ENCODE measurements at regions not wholly inside any gene's neighbourhood (a gene's known extent, or its start where the extent isn't known, plus 50 kb on each side); places are given as distances from the start of the nearest gene placed in this dataset.
"Not testable (repeated sequence)": the region's sequence is repeated elsewhere in the genome, so short reads cannot be mapped to it uniquely, and the experiment has no call there.

GRCh38 chr4:129747756-129748155 lies 651.8 kb downstream of the C4orf33 start:
- DNase-seq, result no peak

- no peak for DNase-seq
Measured at GRCh38 chr4:129748991-129749390, 653.0 kb downstream of the C4orf33 start.

GRCh38 chr4:129751646-129752045 lies 655.7 kb downstream of the C4orf33 start:
- no peak for DNase-seq

- DNase-seq, result no peak
Measured at GRCh38 chr4:129783596-129783995, 687.6 kb downstream of the C4orf33 start.

- no peak for DNase-seq
Measured at GRCh38 chr4:129788486-129788885, 692.5 kb downstream of the C4orf33 start.

GRCh38 chr4:129804461-129804981 lies 708.6 kb downstream of the C4orf33 start:
- DNase-seq, result no peak

- DNase-seq, result no peak
Measured at GRCh38 chr4:129806986-129807385, 711.0 kb downstream of the C4orf33 start.

- DNase-seq, result no peak
Measured at GRCh38 chr4:129808242-129808641, 712.3 kb downstream of the C4orf33 start.

GRCh38 chr4:129821073-129821472 lies 725.1 kb downstream of the C4orf33 start:
- no peak for DNase-seq

GRCh38 chr4:129821963-129822362 lies 726.0 kb downstream of the C4orf33 start:
- no peak for DNase-seq

GRCh38 chr4:129822701-129823100 lies 726.7 kb downstream of the C4orf33 start:
- no peak for DNase-seq

- DNase-seq, result no peak
Measured at GRCh38 chr4:129823105-129823504, 727.2 kb downstream of the C4orf33 start.

GRCh38 chr4:129829373-129829772 lies 733.4 kb downstream of the C4orf33 start:
- DNase-seq, result no peak

GRCh38 chr4:129839687-129840086 lies 743.7 kb downstream of the C4orf33 start:
- DNase-seq, result no peak

GRCh38 chr4:129842096-129842495 lies 746.1 kb downstream of the C4orf33 start:
- no peak for DNase-seq

GRCh38 chr4:129852434-129852833 lies 756.5 kb downstream of the C4orf33 start:
- DNase-seq, result no peak

- not testable (repeated sequence) for DNase-seq
Measured at GRCh38 chr4:129853685-129854467, 757.9 kb downstream of the C4orf33 start.

- DNase-seq, result no peak
Measured at GRCh38 chr4:129862461-129862860, 766.5 kb downstream of the C4orf33 start.

GRCh38 chr4:129863206-129863605 lies 767.3 kb downstream of the C4orf33 start:
- DNase-seq, result no peak

- DNase-seq, result no peak
Measured at GRCh38 chr4:129883996-129884395, 788.0 kb downstream of the C4orf33 start.

GRCh38 chr4:129897111-129897510 lies 801.2 kb downstream of the C4orf33 start:
- DNase-seq, result no peak

GRCh38 chr4:129899849-129900248 lies 803.9 kb downstream of the C4orf33 start:
- DNase-seq, result no peak

- no peak for DNase-seq
Measured at GRCh38 chr4:129900430-129900953, 804.5 kb downstream of the C4orf33 start.

GRCh38 chr4:129901205-129901604 lies 805.3 kb downstream of the C4orf33 start:
- DNase-seq, result no peak

- no peak for DNase-seq
Measured at GRCh38 chr4:129903861-129904260, 807.9 kb downstream of the C4orf33 start.

Data from activated CD4-positive, alpha-beta T cell treated with anti-CD3 and anti-CD28 coated beads, Interleukin-2, amount 50 U/mL, for 16 hours (primary cell).